OCI-LY1 (cell line): ENCODE measurements at regions not wholly inside any gene's neighbourhood (a gene's known extent, or its start where the extent isn't known, plus 50 kb on each side); places are given as distances from the start of the nearest gene placed in this dataset.

Source experiments
- CTCF ChIP-seq: fragments of 200-600 bp; sonication (generic), shearing (Covaris generic); IDR thresholded peaks from 2 replicates; pipeline ENCODE4 v1.5.1; 2017; ENCODE audit warnings: mild to moderate bottlenecking, antibody characterized with exemption, low read length, moderate library complexity, mixed read lengths
- EZH2 ChIP-seq: fragments of 200-600 bp; sonication (generic), shearing (Covaris generic); IDR thresholded peaks from 2 replicates; pipeline ENCODE4 v1.8.0; 2017; ENCODE audit warnings: borderline replicate concordance, mixed run types, mild to moderate bottlenecking, antibody characterized with exemption, low read length, moderate library complexity, mixed read lengths

GRCh38 chr5:119808474-119808873, 179.1 kb downstream of the FAM170A start:
- no peak for TF ChIP-seq CTCF
- no peak for TF ChIP-seq EZH2
